Thymus (tissue), 11 donors: ENCODE measurements at regions not wholly inside any gene's neighbourhood (a gene's known extent, or its start where the extent isn't known, plus 50 kb on each side); places are given as distances from the start of the nearest gene placed in this dataset.

Source experiments
- DNase-seq, 9 donors: peaks; one replicate each; pipeline ENCODE4 v3.0.0-alpha.2; 2013; ENCODE audit warnings: low spot score in 9 of 9, low read depth in 6 of 9, missing footprints in 1 of 9
- H3K27ac ChIP-seq, 2 donors: one replicate each; pipeline ENCODE4 v1.5.1; 2013; ENCODE audit warnings: control low read depth in 1 of 2, low read depth in 1 of 2, low read length in 1 of 2, mild to moderate bottlenecking in 1 of 2, moderate library complexity in 1 of 2
- H3K27me3 ChIP-seq, 2 donors: one replicate each; pipeline ENCODE4 v1.5.1; 2013; ENCODE audit warnings: low read length in 1 of 2; ENCODE audit not compliant: control insufficient read depth in 2 of 2, insufficient read depth in 1 of 2
- H3K36me3 ChIP-seq, 2 donors: one replicate each; pipeline ENCODE4 v1.5.1; 2013; ENCODE audit warnings: low read length in 1 of 2, mild to moderate bottlenecking in 1 of 2, moderate library complexity in 1 of 2; ENCODE audit not compliant: control insufficient read depth in 2 of 2, insufficient read depth in 2 of 2
- H3K4me1 ChIP-seq, 2 donors: one replicate each; pipeline ENCODE4 v1.5.1; 2013; ENCODE audit warnings: low read length in 2 of 2; ENCODE audit not compliant: control insufficient read depth in 2 of 2, insufficient read depth in 2 of 2
- H3K4me3 ChIP-seq, 2 donors: one replicate each; pipeline ENCODE4 v1.5.1; 2013; ENCODE audit warnings: low read length in 2 of 2, control low read depth in 1 of 2, mild to moderate bottlenecking in 1 of 2
- H3K9me3 ChIP-seq, 2 donors: one replicate each; pipeline ENCODE4 v1.5.1; 2013; ENCODE audit warnings: low read length in 1 of 2, mild to moderate bottlenecking in 1 of 2; ENCODE audit not compliant: control insufficient read depth in 2 of 2, insufficient read depth in 1 of 2
- WGBS: extraction: QIAGEN DNeasy Blood & Tissue Kit; methylation state at CpG from one replicate; pipeline ENCODE4 v1.1.7; 2013; 5-methylcytosine and 5-hydroxymethylcytosine counted together
- donor health status: healthy.

DNA sequence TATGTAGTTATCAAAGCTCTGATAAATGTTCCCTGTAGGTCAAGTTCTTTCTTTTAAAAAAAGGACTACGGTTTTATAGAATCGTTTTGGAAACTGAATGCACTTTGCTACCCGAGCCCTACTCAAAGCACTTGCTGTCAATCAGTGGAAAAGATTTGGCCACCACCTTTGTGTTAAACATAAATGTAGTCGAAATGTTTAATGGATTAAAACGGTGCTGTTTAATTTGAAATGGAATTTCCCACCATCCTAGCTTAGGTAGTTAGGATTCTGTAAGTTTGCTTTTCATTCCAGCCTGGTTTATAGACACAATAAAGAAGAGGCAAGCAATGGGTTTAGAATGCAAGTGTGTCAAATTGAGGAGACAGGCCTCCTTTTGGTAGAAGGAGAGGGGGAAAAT lies 69.4 kb upstream of the MMADHC start:
- Histone ChIP-seq H3K4me1 (no peaks in the 10 kb centered on the region), H3K27me3 (no peaks in the 10 kb centered on the region), H3K27ac (no peak overlapping the region), H3K4me3 (no peak overlapping the region), H3K36me3 (no peaks in the 10 kb centered on the region), H3K9me3 (no peaks in the 10 kb centered on the region)
- WGBS = 89% methylated on average over 5 of the region's 5 CpGs
- no peak for DNase-seq

DNA sequence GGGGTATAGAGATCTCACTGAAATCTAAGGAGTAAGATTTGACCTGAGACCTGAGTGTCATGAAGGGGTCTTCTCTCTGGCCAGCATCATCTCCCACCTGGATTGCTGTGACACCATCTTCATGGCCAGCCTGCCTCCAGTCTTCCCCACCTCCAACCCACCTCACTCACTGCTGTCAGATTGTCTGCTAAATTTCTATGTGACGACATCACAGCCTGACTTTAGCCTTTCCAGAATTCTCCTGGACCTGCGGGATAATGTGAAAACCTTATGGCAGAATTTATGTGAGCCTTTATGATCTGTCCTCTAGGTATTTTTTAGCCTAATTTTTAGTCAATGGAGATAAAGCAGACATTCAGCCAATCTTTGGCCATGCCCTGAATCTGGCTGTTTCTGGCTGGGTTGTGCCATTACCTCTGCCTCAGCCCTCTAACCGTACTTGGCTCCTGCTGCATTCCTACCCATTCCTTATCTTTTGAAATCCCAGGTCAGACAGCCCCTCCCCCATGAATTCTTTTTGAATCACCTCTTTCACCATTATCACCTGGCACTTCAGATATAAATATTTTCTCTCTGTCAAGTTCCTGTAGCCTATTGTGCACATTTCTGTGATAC lies 66.4 kb upstream of the MMADHC start:
- DNase-seq = no peak
- 95% methylated on average over 3 of the region's 3 CpGs for WGBS
- Histone ChIP-seq H3K9me3 (no peaks in the 10 kb centered on the region), H3K27me3 (no peaks in the 10 kb centered on the region), H3K4me3 (no peak overlapping the region), H3K4me1 (no peaks in the 10 kb centered on the region), H3K27ac (no peak overlapping the region), H3K36me3 (no peaks in the 10 kb centered on the region)

DNA sequence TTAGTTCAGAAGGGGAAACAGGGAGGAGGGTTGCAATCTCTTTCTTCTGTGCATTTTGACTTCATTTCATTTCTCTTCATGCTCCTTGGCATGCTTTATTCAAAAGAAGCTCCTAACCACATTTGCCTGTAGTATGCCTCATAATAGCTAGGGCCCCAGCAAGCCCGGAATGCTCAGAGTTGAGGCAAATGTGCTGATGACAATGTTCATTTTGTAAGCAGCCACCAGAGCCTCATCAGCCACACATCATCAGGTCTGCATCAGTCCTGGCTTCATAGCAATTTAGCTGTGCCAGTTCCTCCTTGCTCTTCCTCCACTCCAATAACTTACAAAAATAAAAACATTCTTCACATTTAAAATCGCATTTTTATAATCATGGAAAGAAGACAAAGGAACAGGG lies 65.4 kb upstream of the MMADHC start:
- Histone ChIP-seq H3K4me1 (no peaks in the 10 kb centered on the region), H3K4me3 (no peak overlapping the region), H3K36me3 (no peaks in the 10 kb centered on the region), H3K27me3 (no peaks in the 10 kb centered on the region), H3K27ac (no peak overlapping the region), H3K9me3 (no peaks in the 10 kb centered on the region)
- WGBS = 94% methylated on average over 2 of the region's 2 CpGs
- DNase-seq = no peak

DNA sequence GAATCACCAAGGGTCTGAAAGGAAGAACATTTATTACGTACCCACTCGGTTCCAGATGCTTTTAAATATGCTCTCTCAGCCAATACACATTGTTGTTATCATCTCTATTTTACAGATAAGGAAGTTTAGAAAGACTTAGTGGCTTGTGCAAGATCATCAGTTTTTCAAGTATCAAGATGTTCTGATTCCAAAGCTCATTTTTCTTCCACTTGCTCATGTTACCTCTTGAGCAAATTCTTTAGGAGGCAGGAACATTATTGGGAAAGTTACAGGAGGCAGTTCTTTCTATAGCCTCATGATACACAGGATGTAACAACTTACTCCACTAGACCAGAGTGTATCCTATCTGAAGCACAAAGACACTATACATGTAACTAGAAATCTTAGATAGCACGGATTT lies 65.0 kb upstream of the MMADHC start:
- no peak for DNase-seq
- Histone ChIP-seq H3K27ac (no peak overlapping the region), H3K4me1 (no peaks in the 10 kb centered on the region), H3K9me3 (no peaks in the 10 kb centered on the region), H3K27me3 (no peaks in the 10 kb centered on the region), H3K4me3 (no peak overlapping the region), H3K36me3 (no peaks in the 10 kb centered on the region)
- WGBS = 91% methylated on average over 3 of the region's 3 CpGs

DNA sequence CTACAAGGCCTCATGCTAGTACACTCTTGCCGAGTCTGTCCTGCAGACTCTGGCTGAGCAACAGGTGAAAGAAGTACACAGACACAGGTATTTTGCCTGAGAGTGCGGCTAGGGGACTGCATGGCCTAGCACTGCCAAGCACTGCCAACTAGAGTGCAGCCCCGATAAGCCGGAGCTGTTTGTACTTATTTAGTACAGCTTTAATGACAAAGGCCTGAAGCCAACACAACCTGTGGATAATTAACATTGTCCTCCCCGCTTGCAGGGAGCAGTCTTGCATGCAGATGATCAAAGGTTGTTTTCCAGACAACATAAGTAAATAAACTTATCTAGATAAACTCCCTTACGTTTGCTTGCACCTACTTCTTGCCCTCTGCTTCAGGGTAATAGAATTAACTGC lies 63.7 kb upstream of the MMADHC start:
- H3K4me3 ChIP-seq = no peak overlapping the region
- no peaks in the 10 kb centered on the region for H3K36me3 ChIP-seq
- no peak overlapping the region for H3K27ac ChIP-seq
- H3K27me3 ChIP-seq = no peaks in the 10 kb centered on the region
- DNase-seq = no peak
- 92% methylated on average over 6 of the region's 6 CpGs for WGBS
- no peaks in the 10 kb centered on the region for H3K9me3 ChIP-seq
- no peaks in the 10 kb centered on the region for H3K4me1 ChIP-seq

DNA sequence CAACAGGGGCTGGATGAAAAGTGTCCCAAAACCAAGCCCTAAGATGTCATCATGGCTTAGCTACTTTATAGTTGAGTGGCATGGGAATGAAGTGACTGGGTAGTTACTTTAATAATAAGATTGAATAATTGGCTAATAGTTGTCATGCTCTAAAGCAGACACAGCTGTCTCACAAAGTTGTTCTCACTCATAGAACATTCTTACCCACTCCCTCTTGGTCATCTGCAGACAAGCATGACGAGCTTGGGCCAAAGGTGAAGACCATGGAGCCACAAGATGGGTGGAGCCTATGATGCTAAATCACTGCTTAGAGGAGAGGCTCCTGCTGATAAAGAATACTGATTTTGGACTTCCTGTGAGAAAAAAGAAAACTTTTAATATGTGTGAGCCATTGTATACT lies 62.4 kb upstream of the MMADHC start:
- WGBS = 89% methylated on average over 1 of the region's 1 CpG
- H3K4me1 ChIP-seq = no peaks in the 10 kb centered on the region

DNA sequence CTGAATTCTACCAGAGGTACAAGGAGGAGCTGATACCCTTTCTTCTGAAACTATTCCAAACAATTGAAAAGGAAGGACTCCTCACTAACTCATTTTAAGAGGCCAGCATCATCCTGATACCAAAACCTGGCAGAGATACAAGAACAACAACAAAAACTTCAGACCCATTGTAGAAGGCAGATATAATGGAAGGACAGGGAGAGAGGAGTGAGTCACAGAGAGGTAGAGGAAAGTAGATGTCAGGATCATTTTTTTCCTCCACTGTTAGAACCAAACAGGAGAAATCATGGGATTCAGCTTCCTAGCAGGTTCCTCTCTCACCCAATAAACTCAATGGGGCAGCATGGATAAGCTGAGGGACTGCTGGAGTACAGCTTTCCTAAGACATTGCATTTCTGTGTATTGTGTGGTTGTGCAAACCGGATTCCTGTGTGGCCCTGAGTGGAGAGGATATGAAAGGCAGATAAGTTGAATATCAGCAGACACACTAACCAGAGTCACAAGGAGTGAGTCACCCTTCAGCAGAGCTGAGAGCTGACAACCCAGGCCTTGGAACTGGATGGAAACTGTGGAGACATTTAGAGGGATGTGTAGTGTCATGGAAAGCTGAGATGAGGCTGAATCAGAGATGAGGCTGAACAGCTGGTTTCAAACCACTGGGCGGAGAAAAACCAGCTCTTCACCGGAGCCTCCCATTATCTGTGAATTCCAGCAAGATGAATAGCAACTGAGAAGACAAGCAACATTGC lies 60.9 kb upstream of the MMADHC start:
- Histone ChIP-seq H3K27ac (no peak overlapping the region), H3K9me3 (peaks cover 0 to 3% of the 10 kb centered on the region in 2 donors), H3K4me3 (no peak overlapping the region), H3K27me3 (no peaks in the 10 kb centered on the region), H3K4me1 (no peaks in the 10 kb centered on the region), H3K36me3 (no peaks in the 10 kb centered on the region)
- DNase-seq = no peak
- WGBS = 91% methylated on average over 3 of the region's 3 CpGs

More for the DNA sequence above, 62.4 kb upstream of the MMADHC start:
- Histone ChIP-seq H3K27ac (no peak overlapping the region), H3K36me3 (no peaks in the 10 kb centered on the region), H3K27me3 (no peaks in the 10 kb centered on the region), H3K9me3 (no peaks in the 10 kb centered on the region), H3K4me3 (no peak overlapping the region)
- DNase-seq = no peak

DNA sequence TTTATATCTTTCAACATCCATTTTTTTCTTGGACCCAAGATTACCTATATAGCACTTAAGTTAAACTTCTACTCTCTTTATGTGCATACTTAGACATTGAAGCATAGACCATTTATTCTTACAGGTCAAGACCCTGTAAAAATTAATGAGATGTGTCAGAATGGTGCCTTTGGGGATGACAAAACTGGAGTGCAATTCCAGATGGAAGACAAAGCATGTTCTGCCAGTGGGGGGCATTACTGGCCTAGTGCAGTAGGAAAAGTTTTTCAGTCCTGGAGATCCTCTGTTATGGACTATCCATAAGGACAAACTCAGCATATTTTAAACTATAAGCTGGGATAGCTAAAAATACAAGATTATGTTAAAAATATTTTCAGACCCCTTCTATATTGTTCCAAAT lies 57.8 kb upstream of the MMADHC start:
- Histone ChIP-seq H3K4me1 (no peaks in the 10 kb centered on the region), H3K27me3 (no peaks in the 10 kb centered on the region), H3K4me3 (no peak overlapping the region), H3K27ac (no peak overlapping the region), H3K9me3 (peaks cover 0 to 6% of the 10 kb centered on the region in 2 donors), H3K36me3 (no peaks in the 10 kb centered on the region)
- no peak for DNase-seq
